Nephron progenitor cell (in vitro differentiated cells): ENCODE measurements at regions not wholly inside any gene's neighbourhood (a gene's known extent, or its start where the extent isn't known, plus 50 kb on each side); places are given as distances from the start of the nearest gene placed in this dataset.
A peak's percentile ranks its signal among the peaks of the same experiment; 100 is the strongest.

Experiments used
- DNase-seq: peaks from one replicate; pipeline ENCODE4 v3.0.0; 2021
- H3K27ac Mint-ChIP-seq: 2 replicates; pipeline ENCODE4 v1.8.0; 2021; ENCODE audit warnings: mild to moderate bottlenecking, moderate library complexity, mixed read lengths
- H3K27me3 Mint-ChIP-seq: 2 replicates; pipeline ENCODE4 v1.8.0; 2021; ENCODE audit warnings: mild to moderate bottlenecking, low read depth, mixed read lengths; ENCODE audit not compliant: poor library complexity
- H3K36me3 Mint-ChIP-seq: 2 replicates; pipeline ENCODE4 v1.8.0; 2021; ENCODE audit warnings: low read depth, mixed read lengths
- H3K4me1 Mint-ChIP-seq: 2 replicates; pipeline ENCODE4 v1.8.0; 2021; ENCODE audit warnings: mixed read lengths
- H3K4me3 Mint-ChIP-seq: 2 replicates; pipeline ENCODE4 v1.8.0; 2021; ENCODE audit warnings: mild to moderate bottlenecking, moderate library complexity, mixed read lengths
- H3K9me3 Mint-ChIP-seq: 2 replicates; pipeline ENCODE4 v1.8.0; 2021; ENCODE audit warnings: mild to moderate bottlenecking, moderate library complexity, mixed read lengths
- TF ChIP-seq, protein P1 (sequence below): fragments of 200-600 bp; sonication (generic); IDR thresholded peaks from 2 replicates; pipeline ENCODE4 v1.5.0; 2021; ENCODE audit warnings: antibody characterized with exemption

- Mint-ChIP-seq H3K27me3 (no peaks in the 10 kb centered on the region), H3K4me3 (no peak overlapping the region), H3K9me3 (peaks cover under 1% of the 10 kb centered on the region), H3K36me3 (no peaks in the 10 kb centered on the region), H3K4me1 (peaks cover 18% of the 10 kb centered on the region), H3K27ac (no peak overlapping the region)
- TF ChIP-seq, protein P1, sequence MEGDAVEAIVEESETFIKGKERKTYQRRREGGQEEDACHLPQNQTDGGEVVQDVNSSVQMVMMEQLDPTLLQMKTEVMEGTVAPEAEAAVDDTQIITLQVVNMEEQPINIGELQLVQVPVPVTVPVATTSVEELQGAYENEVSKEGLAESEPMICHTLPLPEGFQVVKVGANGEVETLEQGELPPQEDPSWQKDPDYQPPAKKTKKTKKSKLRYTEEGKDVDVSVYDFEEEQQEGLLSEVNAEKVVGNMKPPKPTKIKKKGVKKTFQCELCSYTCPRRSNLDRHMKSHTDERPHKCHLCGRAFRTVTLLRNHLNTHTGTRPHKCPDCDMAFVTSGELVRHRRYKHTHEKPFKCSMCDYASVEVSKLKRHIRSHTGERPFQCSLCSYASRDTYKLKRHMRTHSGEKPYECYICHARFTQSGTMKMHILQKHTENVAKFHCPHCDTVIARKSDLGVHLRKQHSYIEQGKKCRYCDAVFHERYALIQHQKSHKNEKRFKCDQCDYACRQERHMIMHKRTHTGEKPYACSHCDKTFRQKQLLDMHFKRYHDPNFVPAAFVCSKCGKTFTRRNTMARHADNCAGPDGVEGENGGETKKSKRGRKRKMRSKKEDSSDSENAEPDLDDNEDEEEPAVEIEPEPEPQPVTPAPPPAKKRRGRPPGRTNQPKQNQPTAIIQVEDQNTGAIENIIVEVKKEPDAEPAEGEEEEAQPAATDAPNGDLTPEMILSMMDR: peak; percentile 15
- no peak for DNase-seq
These were observed 89.0 kb upstream of the SLC14A2 start for GRCh38 chr18:45526114-45526841.

- Mint-ChIP-seq H3K9me3 (peaks cover 8% of the 10 kb centered on the region), H3K36me3 (no peaks in the 10 kb centered on the region), H3K4me3 (no peak overlapping the region), H3K27me3 (no peaks in the 10 kb centered on the region), H3K27ac (no peak overlapping the region), H3K4me1 (peaks cover 5% of the 10 kb centered on the region)
- TF ChIP-seq, protein P1: no peak
- no peak for DNase-seq
These were observed 87.4 kb upstream of the SLC14A2 start for GRCh38 chr18:45527891-45528290.

DNA sequence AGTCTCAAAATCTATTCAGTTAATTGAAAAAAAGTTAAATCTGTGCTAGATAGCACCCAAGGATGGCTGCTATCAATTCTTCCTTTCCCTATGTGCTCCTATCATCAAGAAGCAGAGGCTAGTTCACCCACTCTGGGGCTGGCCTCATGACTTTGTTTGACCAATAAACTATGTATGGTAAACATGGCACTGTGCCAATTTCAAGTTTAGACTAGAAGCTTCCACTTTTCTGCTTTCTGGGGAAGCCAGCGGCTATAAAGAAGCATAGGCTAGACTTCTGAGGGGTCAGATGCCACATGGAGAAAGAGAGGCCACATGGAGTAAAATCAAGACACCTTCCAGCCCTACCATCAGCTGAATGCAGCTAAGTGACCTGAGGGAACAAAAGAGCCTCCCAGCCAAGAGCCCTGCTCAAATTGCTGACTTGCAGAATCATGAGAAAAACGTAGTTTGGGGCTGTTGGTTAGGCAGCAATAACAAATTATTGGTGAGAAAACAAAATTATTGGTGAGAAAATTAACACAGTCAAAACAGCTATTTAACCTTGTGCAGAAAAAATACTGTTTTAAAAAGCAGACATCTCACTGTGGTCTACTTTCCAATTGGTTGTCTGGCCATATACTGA is 86.5 kb upstream of the SLC14A2 start:
- H3K36me3 Mint-ChIP-seq: no peaks in the 10 kb centered on the region
- DNase-seq: no peak
- TF ChIP-seq, protein P1: no peak
- H3K27ac Mint-ChIP-seq: no peak overlapping the region
- H3K27me3 Mint-ChIP-seq: peaks cover 2% of the 10 kb centered on the region
- peaks cover 7% of the 10 kb centered on the region for H3K4me1 Mint-ChIP-seq
- H3K4me3 Mint-ChIP-seq: no peak overlapping the region
- H3K9me3 Mint-ChIP-seq: peaks cover 15% of the 10 kb centered on the region

DNA sequence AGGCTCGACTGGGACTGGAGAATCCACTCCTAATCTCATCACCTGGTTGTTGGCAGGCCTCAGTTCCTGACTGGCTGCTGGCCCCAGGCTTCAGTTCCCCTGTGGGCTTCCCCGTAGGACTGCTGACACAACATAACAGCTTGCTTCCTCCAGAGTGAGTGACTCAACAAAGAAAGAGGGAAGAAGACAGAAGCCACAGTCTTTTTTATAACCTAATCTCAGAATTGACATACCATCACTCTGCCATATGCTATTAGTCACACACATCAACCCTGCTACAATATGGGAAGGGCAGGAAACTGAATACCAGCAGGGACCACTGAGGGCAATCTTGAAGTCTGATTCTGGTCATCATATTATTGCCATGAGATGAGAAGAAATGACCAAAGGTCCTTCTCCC is 76.8 kb upstream of the SLC14A2 start:
- DNase-seq: no peak
- Mint-ChIP-seq H3K27ac (no peak overlapping the region), H3K4me3 (no peak overlapping the region), H3K9me3 (peaks cover 24% of the 10 kb centered on the region), H3K36me3 (peaks cover 15% of the 10 kb centered on the region), H3K4me1 (peaks cover 57% of the 10 kb centered on the region), H3K27me3 (peaks cover 11% of the 10 kb centered on the region)
- TF ChIP-seq, protein P1: no peak

GRCh38 chr18:45539491-45539891 is 75.8 kb upstream of the SLC14A2 start:
- TF ChIP-seq, protein P1: no peak
- no peak overlapping the region for H3K4me3 Mint-ChIP-seq
- peak; percentile 22 for DNase-seq
- H3K9me3 Mint-ChIP-seq: peaks cover 21% of the 10 kb centered on the region
- peaks cover 47% of the 10 kb centered on the region for H3K4me1 Mint-ChIP-seq
- H3K27me3 Mint-ChIP-seq: peaks cover 14% of the 10 kb centered on the region
- H3K27ac Mint-ChIP-seq: peak overlapping the region; percentile 95
- H3K36me3 Mint-ChIP-seq: peaks cover 15% of the 10 kb centered on the region
